GM23338 (cell line): ENCODE measurements at regions not wholly inside any gene's neighbourhood (a gene's known extent, or its start where the extent isn't known, plus 50 kb on each side); places are given as distances from the start of the nearest gene placed in this dataset.

Source experiments
- ATAC-seq: fragments of 200-7000 bp; cut with Tn5 transposase; 3 replicates; pipeline ENCODE4 v1.9.1; 2020
- DNase-seq: peaks from one replicate; pipeline ENCODE4 v3.0.0-alpha.2; 2015; ENCODE audit warnings: low spot score
- H2AFZ ChIP-seq: fragments of 200-600 bp; sonication (generic); 2 replicates; pipeline ENCODE4 v1.8.0; 2016; ENCODE audit warnings: antibody characterized with exemption, mild to moderate bottlenecking, moderate library complexity
- H3F3A ChIP-seq: fragments of 200-600 bp; sonication (generic); replicated peaks from 2 replicates; pipeline ENCODE4 v1.8.0; 2017; ENCODE audit warnings: antibody characterized with exemption, mixed run types, low read depth
- H3K27ac ChIP-seq: fragments of 200-600 bp; sonication (generic); 2 replicates; pipeline ENCODE4 v1.6.1; 2016; ENCODE audit warnings: low read depth
- H3K27me3 ChIP-seq: fragments of 200-600 bp; sonication (generic); 2 replicates; pipeline ENCODE4 v1.8.0; 2016; ENCODE audit warnings: mild to moderate bottlenecking, mixed run types, moderate library complexity; ENCODE audit not compliant: insufficient read depth
- H3K36me3 ChIP-seq: fragments of 200-600 bp; sonication (generic); 2 replicates; pipeline ENCODE4 v1.8.0; 2016; ENCODE audit warnings: mild to moderate bottlenecking; ENCODE audit not compliant: insufficient read depth
- H3K4me1 ChIP-seq: fragments of 200-600 bp; sonication (generic); 2 replicates; pipeline ENCODE4 v1.8.0; 2016; ENCODE audit warnings: mild to moderate bottlenecking, moderate library complexity; ENCODE audit not compliant: insufficient read depth
- H3K4me2 ChIP-seq: fragments of 200-600 bp; sonication (generic); 2 replicates; pipeline ENCODE4 v1.7.1; 2017; ENCODE audit warnings: mixed run types
- H3K4me3 ChIP-seq: fragments of 200-600 bp; sonication (generic); 2 replicates; pipeline ENCODE4 v1.6.1; 2016; ENCODE audit warnings: mixed run types
- H3K79me2 ChIP-seq: fragments of 200-600 bp; sonication (generic); replicated peaks from 2 replicates; pipeline ENCODE4 v1.8.0; 2017; ENCODE audit warnings: mild to moderate bottlenecking; ENCODE audit not compliant: insufficient read depth
- H3K9me2 ChIP-seq: fragments of 200-600 bp; sonication (generic); 2 replicates; pipeline ENCODE4 v1.8.0; 2017; ENCODE audit not compliant: insufficient read depth
- H4K20me1 ChIP-seq: fragments of 200-600 bp; sonication (generic); replicated peaks from 2 replicates; pipeline ENCODE4 v1.8.0; 2017; ENCODE audit warnings: mild to moderate bottlenecking; ENCODE audit not compliant: insufficient read depth
- H3K27ac Mint-ChIP-seq: 2 replicates; pipeline ENCODE4 v1.8.0; 2020; ENCODE audit warnings: inconsistent platforms, mild to moderate bottlenecking, moderate library complexity, mixed read lengths
- H3K27me3 Mint-ChIP-seq: 3 replicates; pipeline ENCODE4 v1.8.0; 2022; ENCODE audit warnings: low read depth, mild to moderate bottlenecking, moderate library complexity, mixed read lengths, inconsistent platforms; ENCODE audit not compliant: insufficient read depth, poor library complexity
- H3K36me3 Mint-ChIP-seq: 3 replicates; pipeline ENCODE4 v1.8.0; 2021; ENCODE audit warnings: low read depth, mild to moderate bottlenecking, inconsistent platforms, moderate library complexity, mixed read lengths
- H3K4me1 Mint-ChIP-seq: 3 replicates; pipeline ENCODE4 v1.8.0; 2020; ENCODE audit warnings: mild to moderate bottlenecking, inconsistent platforms, mixed read lengths
- H3K4me3 Mint-ChIP-seq: 3 replicates; pipeline ENCODE4 v1.8.0; 2021; ENCODE audit warnings: moderate library complexity, mild to moderate bottlenecking, inconsistent platforms, mixed read lengths
- H3K9me3 Mint-ChIP-seq: 3 replicates; pipeline ENCODE4 v1.8.0; 2020; ENCODE audit warnings: moderate library complexity, mild to moderate bottlenecking, inconsistent platforms, mixed read lengths
- CREB1 ChIP-seq: fragments of 250-450 bp; sonication (Bioruptor Pico); IDR thresholded peaks from 2 replicates; pipeline ENCODE4 v1.5.0; 2020; ENCODE audit warnings: low read depth, mild to moderate bottlenecking, moderate library complexity
- EZH2 ChIP-seq: fragments of 200-600 bp; sonication (generic); IDR thresholded peaks from one replicate; pipeline ENCODE4 v1.8.0; 2017; ENCODE audit warnings: antibody characterized with exemption, mild to moderate bottlenecking, low read depth; ENCODE audit not compliant: unreplicated experiment
- EZH2phosphoT487 ChIP-seq: fragments of 200-600 bp; sonication (generic); IDR thresholded peaks from one replicate; pipeline ENCODE4 v1.8.1; 2018; ENCODE audit warnings: antibody characterized with exemption; ENCODE audit not compliant: unreplicated experiment
- JUNB ChIP-seq: IDR thresholded peaks from one replicate; pipeline ENCODE4 v1.6.1; 2016; ENCODE audit warnings: antibody characterized with exemption; ENCODE audit not compliant: unreplicated experiment
- NANOG ChIP-seq: IDR thresholded peaks from 2 replicates; pipeline ENCODE4 v1.6.1; 2016; ENCODE audit warnings: antibody characterized with exemption, borderline replicate concordance
- POLR2AphosphoS5 ChIP-seq: IDR thresholded peaks from 2 replicates; pipeline ENCODE4 v1.6.1; 2016; ENCODE audit warnings: antibody characterized with exemption, low read depth
- STAT1 ChIP-seq: IDR thresholded peaks from one replicate; pipeline ENCODE4 v1.6.1; 2016; ENCODE audit warnings: antibody characterized with exemption; ENCODE audit not compliant: unreplicated experiment
- ZNF114 ChIP-seq: fragments of 250-450 bp; sonication (Bioruptor Pico); IDR thresholded peaks from 2 replicates; pipeline ENCODE4 v1.5.0; 2020; ENCODE audit warnings: mild to moderate bottlenecking, moderate library complexity
- ZNF331 ChIP-seq: fragments of 250-450 bp; sonication (Bioruptor Pico); IDR thresholded peaks from 2 replicates; pipeline ENCODE4 v1.5.0; 2020; ENCODE audit warnings: low read depth, mild to moderate bottlenecking, moderate library complexity
- TF ChIP-seq, protein P1 (sequence below), 2 experiments: fragments of 200-600 bp in 1 of 2; sonication (generic) in 1 of 2; conservative IDR thresholded peaks; 2 replicates each; pipeline versions ENCODE4 v1.5.1 to v1.6.1; 2016 to 2017; ENCODE audit warnings: antibody characterized with exemption in 2 of 2, low read depth in 2 of 2, mild to moderate bottlenecking in 2 of 2, moderate library complexity in 1 of 2
- TF ChIP-seq, protein P2 (sequence below): IDR thresholded peaks from 2 replicates; pipeline ENCODE4 v1.6.1; 2016; ENCODE audit warnings: antibody characterized with exemption
- TF ChIP-seq, protein P3 (sequence below): IDR thresholded peaks from one replicate; pipeline ENCODE4 v1.6.1; 2018; ENCODE audit warnings: antibody characterized with exemption; ENCODE audit not compliant: unreplicated experiment

- TF ChIP-seq, protein P1, sequence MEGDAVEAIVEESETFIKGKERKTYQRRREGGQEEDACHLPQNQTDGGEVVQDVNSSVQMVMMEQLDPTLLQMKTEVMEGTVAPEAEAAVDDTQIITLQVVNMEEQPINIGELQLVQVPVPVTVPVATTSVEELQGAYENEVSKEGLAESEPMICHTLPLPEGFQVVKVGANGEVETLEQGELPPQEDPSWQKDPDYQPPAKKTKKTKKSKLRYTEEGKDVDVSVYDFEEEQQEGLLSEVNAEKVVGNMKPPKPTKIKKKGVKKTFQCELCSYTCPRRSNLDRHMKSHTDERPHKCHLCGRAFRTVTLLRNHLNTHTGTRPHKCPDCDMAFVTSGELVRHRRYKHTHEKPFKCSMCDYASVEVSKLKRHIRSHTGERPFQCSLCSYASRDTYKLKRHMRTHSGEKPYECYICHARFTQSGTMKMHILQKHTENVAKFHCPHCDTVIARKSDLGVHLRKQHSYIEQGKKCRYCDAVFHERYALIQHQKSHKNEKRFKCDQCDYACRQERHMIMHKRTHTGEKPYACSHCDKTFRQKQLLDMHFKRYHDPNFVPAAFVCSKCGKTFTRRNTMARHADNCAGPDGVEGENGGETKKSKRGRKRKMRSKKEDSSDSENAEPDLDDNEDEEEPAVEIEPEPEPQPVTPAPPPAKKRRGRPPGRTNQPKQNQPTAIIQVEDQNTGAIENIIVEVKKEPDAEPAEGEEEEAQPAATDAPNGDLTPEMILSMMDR (conservative IDR thresholded peaks at IDR 0.05; ENCODE audit: low read depth in 2 of 2) = no peak
- TF ChIP-seq, protein P2, sequence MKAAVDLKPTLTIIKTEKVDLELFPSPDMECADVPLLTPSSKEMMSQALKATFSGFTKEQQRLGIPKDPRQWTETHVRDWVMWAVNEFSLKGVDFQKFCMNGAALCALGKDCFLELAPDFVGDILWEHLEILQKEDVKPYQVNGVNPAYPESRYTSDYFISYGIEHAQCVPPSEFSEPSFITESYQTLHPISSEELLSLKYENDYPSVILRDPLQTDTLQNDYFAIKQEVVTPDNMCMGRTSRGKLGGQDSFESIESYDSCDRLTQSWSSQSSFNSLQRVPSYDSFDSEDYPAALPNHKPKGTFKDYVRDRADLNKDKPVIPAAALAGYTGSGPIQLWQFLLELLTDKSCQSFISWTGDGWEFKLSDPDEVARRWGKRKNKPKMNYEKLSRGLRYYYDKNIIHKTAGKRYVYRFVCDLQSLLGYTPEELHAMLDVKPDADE = no peak
- no peak for TF ChIP-seq ZNF331 (CRISPR knock-in tag)
Observed at GRCh38 chr13:109684084-109684823, 102.1 kb downstream of the IRS2 start (continued).

DNA sequence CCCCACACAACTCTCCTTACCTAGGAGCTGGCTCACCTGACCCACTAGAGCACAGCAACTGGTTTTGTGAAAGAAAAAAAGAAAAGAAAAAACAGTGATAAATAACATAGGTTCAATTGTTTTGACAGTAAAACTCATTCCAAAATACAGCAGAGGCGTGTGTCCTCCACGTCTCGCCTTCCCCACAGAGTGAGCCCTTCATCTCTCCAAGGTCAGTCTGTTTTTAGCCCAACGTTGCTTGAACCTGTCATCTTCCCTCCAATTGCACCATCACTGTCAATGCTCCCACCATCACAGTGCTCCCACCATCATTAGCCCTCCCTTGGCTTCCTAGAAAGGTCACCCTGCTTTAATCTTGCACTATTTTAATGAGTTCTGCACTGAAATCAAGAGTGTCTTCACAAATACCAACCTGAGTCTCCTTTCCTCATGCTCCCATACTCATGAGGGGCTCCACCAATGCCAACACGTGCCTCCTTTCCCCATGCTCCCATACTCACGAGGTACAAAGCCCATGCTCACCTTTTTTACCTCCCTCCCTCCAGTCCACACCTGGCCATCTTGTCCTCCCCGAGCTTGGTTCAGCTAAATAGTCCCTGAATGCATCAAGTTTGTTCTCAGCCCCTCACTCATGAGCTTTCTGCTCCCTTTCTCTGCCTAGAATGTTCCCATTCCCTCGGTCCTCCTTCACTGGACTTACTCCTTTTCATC lies 103.7 kb downstream of the IRS2 start:
- ATAC-seq = no peak
- no peak for DNase-seq
- Histone ChIP-seq H3K79me2 (no peaks in the 10 kb centered on the region), H3K4me3 (no peak overlapping the region), H4K20me1 (no peaks in the 10 kb centered on the region), H3K36me3 (no peaks in the 10 kb centered on the region), H3K4me2 (no peak overlapping the region), H3K27ac (no peak overlapping the region), H3K27me3 (no peaks in the 10 kb centered on the region), H3F3A (no peaks in the 10 kb centered on the region; the same call in 1 of the 2 replicates), H3K9me2 (0 out of 2 replicates have a peak, but pooled peaks cover 4% of the 10 kb centered on the region), H2AFZ (no peak overlapping the region), H3K4me1 (peaks cover 8% of the 10 kb centered on the region)
- Mint-ChIP-seq H3K4me3 (no peak overlapping the region), H3K4me1 (peaks cover 29% of the 10 kb centered on the region), H3K27me3 (peaks cover 4% of the 10 kb centered on the region), H3K27ac (no peak overlapping the region), H3K36me3 (no peaks in the 10 kb centered on the region), H3K9me3 (no peaks in the 10 kb centered on the region)
- TF ChIP-seq STAT1 (no peak), EZH2phosphoT487 (no peak), POLR2AphosphoS5 (no peak), NANOG (no peak), CREB1 (CRISPR knock-in tag) (no peak), JUNB (no peak), ZNF331 (CRISPR knock-in tag) (no peak), EZH2 (no peak), ZNF114 (CRISPR knock-in tag) (no peak)
- TF ChIP-seq, protein P2 = no peak
- TF ChIP-seq, protein P1 (conservative IDR thresholded peaks at IDR 0.05; ENCODE audit: low read depth in 2 of 2) = no peak
- TF ChIP-seq, protein P3, sequence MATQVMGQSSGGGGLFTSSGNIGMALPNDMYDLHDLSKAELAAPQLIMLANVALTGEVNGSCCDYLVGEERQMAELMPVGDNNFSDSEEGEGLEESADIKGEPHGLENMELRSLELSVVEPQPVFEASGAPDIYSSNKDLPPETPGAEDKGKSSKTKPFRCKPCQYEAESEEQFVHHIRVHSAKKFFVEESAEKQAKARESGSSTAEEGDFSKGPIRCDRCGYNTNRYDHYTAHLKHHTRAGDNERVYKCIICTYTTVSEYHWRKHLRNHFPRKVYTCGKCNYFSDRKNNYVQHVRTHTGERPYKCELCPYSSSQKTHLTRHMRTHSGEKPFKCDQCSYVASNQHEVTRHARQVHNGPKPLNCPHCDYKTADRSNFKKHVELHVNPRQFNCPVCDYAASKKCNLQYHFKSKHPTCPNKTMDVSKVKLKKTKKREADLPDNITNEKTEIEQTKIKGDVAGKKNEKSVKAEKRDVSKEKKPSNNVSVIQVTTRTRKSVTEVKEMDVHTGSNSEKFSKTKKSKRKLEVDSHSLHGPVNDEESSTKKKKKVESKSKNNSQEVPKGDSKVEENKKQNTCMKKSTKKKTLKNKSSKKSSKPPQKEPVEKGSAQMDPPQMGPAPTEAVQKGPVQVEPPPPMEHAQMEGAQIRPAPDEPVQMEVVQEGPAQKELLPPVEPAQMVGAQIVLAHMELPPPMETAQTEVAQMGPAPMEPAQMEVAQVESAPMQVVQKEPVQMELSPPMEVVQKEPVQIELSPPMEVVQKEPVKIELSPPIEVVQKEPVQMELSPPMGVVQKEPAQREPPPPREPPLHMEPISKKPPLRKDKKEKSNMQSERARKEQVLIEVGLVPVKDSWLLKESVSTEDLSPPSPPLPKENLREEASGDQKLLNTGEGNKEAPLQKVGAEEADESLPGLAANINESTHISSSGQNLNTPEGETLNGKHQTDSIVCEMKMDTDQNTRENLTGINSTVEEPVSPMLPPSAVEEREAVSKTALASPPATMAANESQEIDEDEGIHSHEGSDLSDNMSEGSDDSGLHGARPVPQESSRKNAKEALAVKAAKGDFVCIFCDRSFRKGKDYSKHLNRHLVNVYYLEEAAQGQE = no peak
